Hindlimb muscle (tissue), 1 donor: ENCODE measurements at regions not wholly inside any gene's neighbourhood (a gene's known extent, or its start where the extent isn't known, plus 50 kb on each side); places are given as distances from the start of the nearest gene placed in this dataset.

Source experiments
- DNase-seq: peaks from one replicate; pipeline ENCODE4 v3.0.0-alpha.2; 2013

- DNase-seq: no peak
These were observed 225.8 kb downstream of the TTC32 start for GRCh38 chr2:19675856-19676460.

- no peak for DNase-seq
These were observed 226.7 kb downstream of the TTC32 start for GRCh38 chr2:19675003-19675629.

- no peak for DNase-seq
These were observed 227.5 kb downstream of the TTC32 start for GRCh38 chr2:19674051-19675002.

- no peak for DNase-seq
These were observed 228.5 kb downstream of the TTC32 start for GRCh38 chr2:19673213-19673791.

GRCh38 chr2:19671916-19672315 is 229.9 kb downstream of the TTC32 start:
- no peak for DNase-seq

- DNase-seq: no peak
These were observed 230.5 kb downstream of the TTC32 start for GRCh38 chr2:19671311-19671710.

- DNase-seq: no peak
These were observed 231.5 kb downstream of the TTC32 start for GRCh38 chr2:19670303-19670702.

GRCh38 chr2:19669559-19669958 is 232.2 kb downstream of the TTC32 start:
- DNase-seq: no peak

- no peak for DNase-seq
These were observed 232.7 kb downstream of the TTC32 start for GRCh38 chr2:19669126-19669525.

GRCh38 chr2:19667536-19667949 is 234.2 kb downstream of the TTC32 start:
- DNase-seq: no peak

GRCh38 chr2:19667085-19667484 is 234.7 kb downstream of the TTC32 start:
- DNase-seq: peak; percentile 33

GRCh38 chr2:19664646-19665045 is 237.1 kb downstream of the TTC32 start:
- no peak for DNase-seq

GRCh38 chr2:19659024-19659792 is 242.6 kb downstream of the TTC32 start:
- DNase-seq: no peak

- no peak for DNase-seq
These were observed 245.8 kb downstream of the TTC32 start for GRCh38 chr2:19656011-19656410.

GRCh38 chr2:19654310-19655090 is 247.3 kb downstream of the TTC32 start:
- DNase-seq: no peak

- no peak for DNase-seq
These were observed 248.3 kb downstream of the TTC32 start for GRCh38 chr2:19653509-19653908.

GRCh38 chr2:19652811-19653210 is 249.0 kb downstream of the TTC32 start:
- DNase-seq: no peak

- DNase-seq: no peak
These were observed 250.3 kb downstream of the TTC32 start for GRCh38 chr2:19651466-19651865.

GRCh38 chr2:19649785-19650380 is 251.9 kb downstream of the TTC32 start:
- DNase-seq: no peak

GRCh38 chr2:19649142-19649541 is 252.6 kb downstream of the TTC32 start:
- DNase-seq: no peak

- DNase-seq: no peak
These were observed 253.2 kb downstream of the TTC32 start for GRCh38 chr2:19648583-19648982.
